ENCODE measurements at regions not wholly inside any gene's neighbourhood (a gene's known extent, or its start where the extent isn't known, plus 50 kb on each side); places are given as distances from the start of the nearest gene placed in this dataset.
"Not testable (repeated sequence)": the region's sequence is repeated elsewhere in the genome, so short reads cannot be mapped to it uniquely, and the experiment has no call there.

- H3K27me3 Mint-ChIP-seq: no peaks in the 10 kb centered on the region
- H3K9me3 Mint-ChIP-seq: peaks cover 14% of the 10 kb centered on the region
- H3K4me1 Mint-ChIP-seq (ENCODE audit: low read depth): no peaks in the 10 kb centered on the region
- no peak overlapping the region for H3K27ac Mint-ChIP-seq
- no peak overlapping the region for H3K4me3 Mint-ChIP-seq
- no peaks in the 10 kb centered on the region for H3K36me3 Mint-ChIP-seq (ENCODE audit: low read depth)
Measured at GRCh38 chr4:187714957-187715356, 280.6 kb upstream of the ZFP42 start.

- H3K4me3 Mint-ChIP-seq: no peak overlapping the region
- H3K4me1 Mint-ChIP-seq (ENCODE audit: low read depth): no peaks in the 10 kb centered on the region
- no peaks in the 10 kb centered on the region for H3K36me3 Mint-ChIP-seq (ENCODE audit: low read depth)
- no peaks in the 10 kb centered on the region for H3K27me3 Mint-ChIP-seq
- H3K9me3 Mint-ChIP-seq: peaks cover 14% of the 10 kb centered on the region
- H3K27ac Mint-ChIP-seq: no peak overlapping the region
Measured at GRCh38 chr4:187715466-187715865, 280.1 kb upstream of the ZFP42 start.

DNA sequence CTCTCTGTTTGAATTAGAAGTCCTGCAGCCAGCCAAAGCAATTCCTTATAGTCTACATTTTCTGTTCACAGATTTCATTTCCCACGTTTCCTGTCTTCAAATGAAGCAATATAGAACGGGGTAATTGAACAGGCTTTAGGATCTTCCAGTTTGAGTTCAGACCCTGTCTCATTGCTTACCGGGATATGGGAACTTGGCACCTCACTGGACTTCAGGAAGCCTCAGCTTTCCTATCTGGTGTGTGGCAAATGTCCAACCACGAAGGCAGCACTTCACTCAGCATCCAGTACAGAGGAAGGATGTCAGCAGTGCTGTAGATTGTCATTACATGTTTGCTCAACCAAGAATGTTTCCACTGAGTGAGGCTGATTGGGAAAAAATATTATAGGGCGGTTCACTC, 271.1 kb upstream of the ZFP42 start:
- no peak overlapping the region for H3K27ac Mint-ChIP-seq
- no peaks in the 10 kb centered on the region for H3K36me3 Mint-ChIP-seq (ENCODE audit: low read depth)
- H3K27me3 Mint-ChIP-seq: no peaks in the 10 kb centered on the region
- H3K9me3 Mint-ChIP-seq: peaks cover 10% of the 10 kb centered on the region
- no peaks in the 10 kb centered on the region for H3K4me1 Mint-ChIP-seq (ENCODE audit: low read depth)
- H3K4me3 Mint-ChIP-seq: no peak overlapping the region

DNA sequence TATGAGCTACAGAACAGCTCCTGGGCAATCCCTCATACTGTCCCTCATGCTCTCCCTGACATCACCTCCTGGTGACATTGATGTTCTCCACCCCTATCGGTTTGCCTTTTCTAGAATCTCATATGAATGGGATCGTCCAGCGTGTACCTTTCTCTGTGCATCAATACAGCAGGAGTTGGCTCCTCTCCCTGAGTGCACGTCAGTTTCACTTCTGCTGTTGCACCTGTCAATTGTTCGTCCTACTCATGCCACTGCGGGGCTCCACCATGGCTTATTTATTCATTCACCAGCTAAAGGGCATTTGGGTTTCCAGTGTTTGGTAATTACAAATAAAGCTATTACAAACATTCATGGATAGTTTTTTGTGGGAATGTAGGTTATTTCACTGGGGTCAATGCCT, 269.1 kb upstream of the ZFP42 start:
- no peak overlapping the region for H3K27ac Mint-ChIP-seq
- peaks cover 21% of the 10 kb centered on the region for H3K9me3 Mint-ChIP-seq
- H3K36me3 Mint-ChIP-seq (ENCODE audit: low read depth): no peaks in the 10 kb centered on the region
- H3K27me3 Mint-ChIP-seq: no peaks in the 10 kb centered on the region
- H3K4me1 Mint-ChIP-seq (ENCODE audit: low read depth): no peaks in the 10 kb centered on the region
- no peak overlapping the region for H3K4me3 Mint-ChIP-seq

- H3K4me3 Mint-ChIP-seq: no peak overlapping the region
- no peaks in the 10 kb centered on the region for H3K27me3 Mint-ChIP-seq
- H3K4me1 Mint-ChIP-seq (ENCODE audit: low read depth): no peaks in the 10 kb centered on the region
- H3K9me3 Mint-ChIP-seq: peaks cover 23% of the 10 kb centered on the region
- no peaks in the 10 kb centered on the region for H3K36me3 Mint-ChIP-seq (ENCODE audit: low read depth)
- H3K27ac Mint-ChIP-seq: no peak overlapping the region
Measured at GRCh38 chr4:187732524-187732923, 263.0 kb upstream of the ZFP42 start.

DNA sequence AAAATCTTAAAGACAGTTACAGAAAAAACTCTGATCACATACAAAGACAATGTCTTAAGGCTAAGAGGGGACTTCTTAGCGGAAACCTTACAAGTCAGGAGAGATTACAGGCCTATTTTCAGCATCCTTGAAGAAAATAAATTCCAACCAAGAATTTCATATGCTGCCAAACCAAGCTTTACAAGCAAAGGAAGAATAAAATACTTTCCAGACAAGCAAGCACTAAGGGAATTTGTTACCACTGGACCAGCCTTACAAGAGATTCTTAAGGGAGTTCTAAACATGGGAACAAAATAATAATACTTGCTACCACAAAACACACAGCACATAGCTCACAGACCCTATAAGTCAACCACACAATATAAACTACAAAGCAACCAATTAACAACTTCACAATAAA, 255.8 kb upstream of the ZFP42 start:
- peaks cover 20% of the 10 kb centered on the region for H3K9me3 Mint-ChIP-seq
- H3K4me3 Mint-ChIP-seq: no peak overlapping the region
- no peaks in the 10 kb centered on the region for H3K36me3 Mint-ChIP-seq (ENCODE audit: low read depth)
- H3K4me1 Mint-ChIP-seq (ENCODE audit: low read depth): no peaks in the 10 kb centered on the region
- no peaks in the 10 kb centered on the region for H3K27me3 Mint-ChIP-seq
- H3K27ac Mint-ChIP-seq: no peak overlapping the region

DNA sequence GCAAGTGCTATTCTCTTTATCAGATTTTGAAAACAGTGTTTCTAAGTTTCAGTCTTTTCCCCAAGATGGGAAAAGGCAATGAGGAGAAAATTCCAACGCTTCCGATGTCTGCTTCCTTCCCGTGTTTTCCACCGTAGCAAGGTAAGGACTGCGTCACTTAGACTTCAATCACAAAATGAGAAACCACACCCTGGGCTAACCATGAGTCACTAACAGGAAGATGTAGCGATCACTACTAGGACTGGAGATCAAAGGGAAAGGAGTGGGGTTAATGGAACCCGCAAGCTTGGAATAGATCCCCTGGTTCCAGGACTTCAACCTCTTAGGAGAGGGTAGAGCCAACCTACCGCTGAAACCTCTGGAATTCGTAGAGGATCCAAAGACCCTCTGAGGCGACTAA, 250.7 kb upstream of the ZFP42 start:
- Mint-ChIP-seq H3K36me3 (ENCODE audit: low read depth) (no peaks in the 10 kb centered on the region), H3K4me1 (ENCODE audit: low read depth) (no peaks in the 10 kb centered on the region), H3K9me3 (peaks cover 43% of the 10 kb centered on the region), H3K27ac (no peak overlapping the region), H3K27me3 (no peaks in the 10 kb centered on the region), H3K4me3 (no peak overlapping the region)

GRCh38 chr4:187750652-187751051, 244.9 kb upstream of the ZFP42 start:
- not testable (repeated sequence) for H3K4me3 Mint-ChIP-seq; H3K36me3 Mint-ChIP-seq (ENCODE audit: low read depth); H3K27me3 Mint-ChIP-seq; H3K4me1 Mint-ChIP-seq (ENCODE audit: low read depth); H3K27ac Mint-ChIP-seq
- H3K9me3 Mint-ChIP-seq: peaks cover 30% of the 10 kb centered on the region

GRCh38 chr4:187767158-187767557, 228.4 kb upstream of the ZFP42 start:
- Mint-ChIP-seq H3K4me1 (ENCODE audit: low read depth) (no peaks in the 10 kb centered on the region), H3K27me3 (no peaks in the 10 kb centered on the region), H3K4me3 (no peak overlapping the region), H3K27ac (no peak overlapping the region), H3K36me3 (ENCODE audit: low read depth) (no peaks in the 10 kb centered on the region), H3K9me3 (peaks cover 18% of the 10 kb centered on the region)

DNA sequence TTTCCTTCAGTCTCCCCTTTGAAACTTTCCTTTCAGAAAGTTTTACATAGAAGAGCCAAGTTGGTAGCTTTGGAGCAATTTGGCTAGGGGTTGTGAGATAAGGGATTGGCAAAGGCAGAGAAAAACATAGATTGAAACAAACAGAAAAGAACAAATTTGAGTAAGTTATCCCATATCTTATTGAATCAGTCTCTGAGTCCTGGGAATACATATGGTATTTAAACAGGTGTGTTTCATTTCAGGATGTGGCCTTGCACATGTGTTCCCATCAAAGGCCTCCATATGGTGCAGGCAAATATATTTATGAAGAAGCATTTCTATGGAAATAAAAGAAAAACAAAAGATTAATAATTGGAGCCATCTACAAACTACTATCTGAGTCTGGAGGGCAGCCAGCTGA, 227.9 kb upstream of the ZFP42 start:
- H3K9me3 Mint-ChIP-seq: peaks cover 16% of the 10 kb centered on the region
- no peaks in the 10 kb centered on the region for H3K4me1 Mint-ChIP-seq (ENCODE audit: low read depth)
- no peaks in the 10 kb centered on the region for H3K36me3 Mint-ChIP-seq (ENCODE audit: low read depth)
- H3K27ac Mint-ChIP-seq: no peak overlapping the region
- no peaks in the 10 kb centered on the region for H3K27me3 Mint-ChIP-seq
- H3K4me3 Mint-ChIP-seq: no peak overlapping the region

DNA sequence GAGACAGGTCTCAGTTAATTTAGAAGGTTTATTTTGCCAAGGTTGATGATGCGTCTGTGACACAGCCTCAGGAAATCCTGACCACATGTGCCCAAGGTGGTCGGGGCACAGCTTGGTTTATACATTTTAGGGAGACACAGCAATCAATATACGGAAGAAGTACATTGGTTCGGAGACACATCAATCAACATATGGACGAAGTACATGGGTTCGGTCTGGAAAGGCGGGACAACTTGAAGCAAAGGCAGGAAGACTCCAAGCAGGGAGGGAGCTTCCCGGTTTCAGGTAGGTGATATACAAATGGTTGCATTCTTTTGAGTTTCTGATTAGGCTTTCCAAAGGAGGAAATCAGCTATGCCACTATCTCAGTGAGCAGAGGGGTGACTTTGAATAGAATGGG, 225.2 kb upstream of the ZFP42 start:
- H3K27ac Mint-ChIP-seq: no peak overlapping the region
- no peaks in the 10 kb centered on the region for H3K27me3 Mint-ChIP-seq
- peaks cover 9% of the 10 kb centered on the region for H3K9me3 Mint-ChIP-seq
- no peak overlapping the region for H3K4me3 Mint-ChIP-seq
- H3K4me1 Mint-ChIP-seq (ENCODE audit: low read depth): no peaks in the 10 kb centered on the region
- no peaks in the 10 kb centered on the region for H3K36me3 Mint-ChIP-seq (ENCODE audit: low read depth)

GRCh38 chr4:187777954-187778353, 217.6 kb upstream of the ZFP42 start:
- Mint-ChIP-seq H3K27ac (no peak overlapping the region), H3K36me3 (ENCODE audit: low read depth) (no peaks in the 10 kb centered on the region), H3K9me3 (peaks cover 11% of the 10 kb centered on the region), H3K4me1 (ENCODE audit: low read depth) (no peaks in the 10 kb centered on the region), H3K4me3 (no peak overlapping the region), H3K27me3 (no peaks in the 10 kb centered on the region)

- peaks cover 12% of the 10 kb centered on the region for H3K9me3 Mint-ChIP-seq
- no peak overlapping the region for H3K4me3 Mint-ChIP-seq
- no peaks in the 10 kb centered on the region for H3K27me3 Mint-ChIP-seq
- H3K4me1 Mint-ChIP-seq (ENCODE audit: low read depth): no peaks in the 10 kb centered on the region
- no peaks in the 10 kb centered on the region for H3K36me3 Mint-ChIP-seq (ENCODE audit: low read depth)
- H3K27ac Mint-ChIP-seq: no peak overlapping the region
Measured at GRCh38 chr4:187780070-187780469, 215.5 kb upstream of the ZFP42 start.

GRCh38 chr4:187782286-187782824, 213.2 kb upstream of the ZFP42 start:
- H3K4me3 Mint-ChIP-seq: no peak overlapping the region
- no peak overlapping the region for H3K27ac Mint-ChIP-seq
- H3K36me3 Mint-ChIP-seq (ENCODE audit: low read depth): no peaks in the 10 kb centered on the region
- H3K27me3 Mint-ChIP-seq: no peaks in the 10 kb centered on the region
- H3K4me1 Mint-ChIP-seq (ENCODE audit: low read depth): no peaks in the 10 kb centered on the region
- H3K9me3 Mint-ChIP-seq: peaks cover 12% of the 10 kb centered on the region

- no peaks in the 10 kb centered on the region for H3K27me3 Mint-ChIP-seq
- no peaks in the 10 kb centered on the region for H3K36me3 Mint-ChIP-seq (ENCODE audit: low read depth)
- no peaks in the 10 kb centered on the region for H3K4me1 Mint-ChIP-seq (ENCODE audit: low read depth)
- H3K27ac Mint-ChIP-seq: no peak overlapping the region
- H3K9me3 Mint-ChIP-seq: peaks cover 12% of the 10 kb centered on the region
- H3K4me3 Mint-ChIP-seq: no peak overlapping the region
Measured at GRCh38 chr4:187786190-187786589, 209.4 kb upstream of the ZFP42 start.

DNA sequence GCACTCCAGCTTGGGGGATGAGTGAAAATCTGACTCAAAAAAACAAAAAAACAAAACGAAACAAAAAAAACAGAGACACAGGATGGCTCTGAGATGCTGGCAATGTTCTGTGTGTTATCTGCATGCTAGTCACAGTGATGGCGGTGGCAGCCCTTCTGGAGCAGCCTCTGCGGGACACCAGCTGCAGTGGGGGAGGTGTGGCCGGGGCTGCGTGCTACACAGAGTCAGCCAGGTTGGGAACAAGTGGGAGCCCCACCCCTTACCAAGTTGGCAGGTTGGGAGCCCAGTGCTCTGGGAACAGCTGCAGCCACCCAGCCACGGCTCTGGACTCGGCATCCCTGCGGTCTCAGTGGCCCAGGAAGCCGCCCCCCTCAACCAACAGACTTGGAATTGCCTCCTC, 206.5 kb upstream of the ZFP42 start:
- Mint-ChIP-seq H3K36me3 (ENCODE audit: low read depth) (no peaks in the 10 kb centered on the region), H3K9me3 (no peaks in the 10 kb centered on the region), H3K4me1 (ENCODE audit: low read depth) (no peaks in the 10 kb centered on the region), H3K27me3 (no peaks in the 10 kb centered on the region), H3K4me3 (no peak overlapping the region), H3K27ac (no peak overlapping the region)

Measured in stimulated activated naive CD8-positive, alpha-beta T cell treated with anti-CD3 and anti-CD28 coated beads, Interleukin-15, Interleukin-2, amounts not matched to agents 100 ng/mL and 50 ng/mL, for 24 hours (primary cell).